ENCODE measurements at regions not wholly inside any gene's neighbourhood (a gene's known extent, or its start where the extent isn't known, plus 50 kb on each side); places are given as distances from the start of the nearest gene placed in this dataset.

DNA sequence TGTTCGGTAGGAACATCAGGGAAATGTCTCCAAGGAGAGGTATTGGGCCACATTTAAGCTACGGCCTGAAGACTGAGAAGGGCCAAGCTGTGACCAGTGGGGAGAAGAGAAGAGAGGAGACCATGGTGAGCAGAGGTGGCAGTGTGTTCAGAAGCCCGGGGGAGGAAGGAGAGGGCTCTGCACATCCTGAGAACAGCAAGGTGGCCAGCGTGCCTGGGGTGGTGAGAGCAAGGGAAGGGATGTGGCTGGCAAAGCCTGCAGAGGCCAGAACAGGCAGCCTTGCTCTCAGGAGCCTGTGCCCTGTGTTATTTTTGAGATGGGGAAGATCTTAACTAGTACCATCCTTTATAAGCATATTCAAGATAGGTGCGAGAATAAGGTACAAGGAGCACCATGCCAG is 933.5 kb upstream of the EEF2KMT start:
- TF ChIP-seq TARDBP (IDR thresholded peaks at IDR 0.05) (no peak), FOXM1 (IDR thresholded peaks at IDR 0.05; ENCODE audit: borderline replicate concordance) (no peak), SP1 (IDR thresholded peaks at IDR 0.05) (no peak), SUZ12 (IDR thresholded peaks at IDR 0.05) (no peak), FOXK2 (IDR thresholded peaks at IDR 0.05) (no peak), FOXA1 (IDR thresholded peaks at IDR 0.05) (no peak), HDGF (IDR thresholded peaks at IDR 0.05; ENCODE audit: borderline replicate concordance) (no peak), ARNT (IDR thresholded peaks at IDR 0.05) (no peak)
